ENCODE measurements at regions not wholly inside any gene's neighbourhood (a gene's known extent, or its start where the extent isn't known, plus 50 kb on each side); places are given as distances from the start of the nearest gene placed in this dataset.

GRCh38 chr2:9773903-9774239, 69.4 kb upstream of the TAF1B start:
- TF ChIP-seq, protein P1, sequence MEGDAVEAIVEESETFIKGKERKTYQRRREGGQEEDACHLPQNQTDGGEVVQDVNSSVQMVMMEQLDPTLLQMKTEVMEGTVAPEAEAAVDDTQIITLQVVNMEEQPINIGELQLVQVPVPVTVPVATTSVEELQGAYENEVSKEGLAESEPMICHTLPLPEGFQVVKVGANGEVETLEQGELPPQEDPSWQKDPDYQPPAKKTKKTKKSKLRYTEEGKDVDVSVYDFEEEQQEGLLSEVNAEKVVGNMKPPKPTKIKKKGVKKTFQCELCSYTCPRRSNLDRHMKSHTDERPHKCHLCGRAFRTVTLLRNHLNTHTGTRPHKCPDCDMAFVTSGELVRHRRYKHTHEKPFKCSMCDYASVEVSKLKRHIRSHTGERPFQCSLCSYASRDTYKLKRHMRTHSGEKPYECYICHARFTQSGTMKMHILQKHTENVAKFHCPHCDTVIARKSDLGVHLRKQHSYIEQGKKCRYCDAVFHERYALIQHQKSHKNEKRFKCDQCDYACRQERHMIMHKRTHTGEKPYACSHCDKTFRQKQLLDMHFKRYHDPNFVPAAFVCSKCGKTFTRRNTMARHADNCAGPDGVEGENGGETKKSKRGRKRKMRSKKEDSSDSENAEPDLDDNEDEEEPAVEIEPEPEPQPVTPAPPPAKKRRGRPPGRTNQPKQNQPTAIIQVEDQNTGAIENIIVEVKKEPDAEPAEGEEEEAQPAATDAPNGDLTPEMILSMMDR (IDR thresholded peaks at IDR 0.05 in 2 of 3, conservative IDR thresholded peaks at IDR 0.05 in 1 of 3; ENCODE audit: borderline replicate concordance in 1 of 3, insufficient read depth in 1 of 3, low read depth in 2 of 3, low read length in 2 of 3) = no peak
- TF ChIP-seq POLR2A (IDR thresholded peaks at IDR 0.05; ENCODE audit: borderline replicate concordance, extremely low read depth, insufficient read depth, insufficient read length) (no peak), TCF7L2 (IDR thresholded peaks at IDR 0.05; ENCODE audit: borderline replicate concordance, extremely low read depth, insufficient read depth, insufficient read length) (no peak), SRF (IDR thresholded peaks at IDR 0.05; ENCODE audit: low read depth) (no peak), SP1 (IDR thresholded peaks at IDR 0.05; ENCODE audit: low read depth) (no peak), EZH2phosphoT487 (IDR thresholded peaks at IDR 0.05; ENCODE audit: borderline replicate concordance) (no peak), EZH2 (IDR thresholded peaks at IDR 0.05) (no peak), ZBTB33 (IDR thresholded peaks at IDR 0.05; ENCODE audit: extremely low read depth, insufficient replicate concordance, low read length) (no peak)

Measured in HCT116 (cell line).